Ovary (tissue), 3 donors: ENCODE measurements at regions not wholly inside any gene's neighbourhood (a gene's known extent, or its start where the extent isn't known, plus 50 kb on each side); places are given as distances from the start of the nearest gene placed in this dataset.

Experiments
- POLR2A ChIP-seq: fragments of 450-650 bp; IDR thresholded peaks from one replicate; pipeline ENCODE4 v1.6.1; 2017; ENCODE audit warnings: antibody characterized with exemption, mild to moderate bottlenecking, moderate library complexity
- TF ChIP-seq, protein P1 (sequence below), 3 donors: fragments of 450-650 bp in 2 of 3; fragments of 200-600 bp in 1 of 3; IDR thresholded peaks; one replicate each; pipeline versions ENCODE4 v1.5.1 to v1.8.0; 2016 to 2022; ENCODE audit warnings: antibody characterized with exemption in 3 of 3, mild to moderate bottlenecking in 1 of 3
- donor health status: DM: no; HTN: no; CAD: no.

DNA sequence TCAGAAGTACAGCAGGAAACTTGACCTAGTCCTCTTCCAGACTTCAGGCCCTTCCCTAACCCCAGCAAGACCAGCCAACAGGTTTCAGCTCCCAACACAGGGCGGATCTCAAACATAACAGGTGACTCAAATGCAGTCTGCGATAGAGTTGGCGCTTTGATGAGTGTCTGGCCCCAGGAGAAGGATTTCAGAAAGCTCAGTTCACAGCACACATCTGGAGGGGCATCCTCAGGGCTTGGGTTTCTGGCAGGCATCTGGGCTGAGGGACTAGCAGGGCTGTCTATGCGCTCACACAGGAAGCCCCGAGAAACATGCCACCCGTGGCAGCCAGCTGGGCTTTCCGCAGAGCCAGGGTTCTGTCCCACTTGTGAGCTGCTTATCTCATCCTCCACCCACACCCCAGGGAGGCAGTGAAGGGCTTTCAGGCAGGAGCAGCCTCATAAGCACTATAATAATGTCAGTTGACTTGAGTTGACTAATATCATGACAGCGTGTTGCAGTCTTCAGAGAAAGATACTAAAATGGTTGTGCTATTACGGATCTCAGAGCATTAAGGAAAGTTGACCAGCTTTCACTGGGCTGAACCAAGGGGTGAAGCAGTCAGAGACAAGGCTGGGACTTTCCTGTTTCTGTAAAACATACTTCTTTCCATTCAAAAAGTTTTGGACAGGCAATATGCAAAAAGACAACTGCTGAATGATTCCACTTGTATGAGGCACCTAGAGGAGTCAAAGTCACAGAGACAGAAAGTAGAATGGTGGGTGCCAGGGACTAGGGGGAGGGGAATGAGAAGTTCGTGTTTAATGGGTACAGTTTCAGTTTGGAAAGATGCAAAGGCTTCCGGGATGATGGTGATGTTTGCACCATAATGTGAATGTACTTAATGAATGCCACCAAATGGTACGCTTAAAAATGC, 233.0 kb upstream of the IRF2BP2 start:
- TF ChIP-seq, protein P1, sequence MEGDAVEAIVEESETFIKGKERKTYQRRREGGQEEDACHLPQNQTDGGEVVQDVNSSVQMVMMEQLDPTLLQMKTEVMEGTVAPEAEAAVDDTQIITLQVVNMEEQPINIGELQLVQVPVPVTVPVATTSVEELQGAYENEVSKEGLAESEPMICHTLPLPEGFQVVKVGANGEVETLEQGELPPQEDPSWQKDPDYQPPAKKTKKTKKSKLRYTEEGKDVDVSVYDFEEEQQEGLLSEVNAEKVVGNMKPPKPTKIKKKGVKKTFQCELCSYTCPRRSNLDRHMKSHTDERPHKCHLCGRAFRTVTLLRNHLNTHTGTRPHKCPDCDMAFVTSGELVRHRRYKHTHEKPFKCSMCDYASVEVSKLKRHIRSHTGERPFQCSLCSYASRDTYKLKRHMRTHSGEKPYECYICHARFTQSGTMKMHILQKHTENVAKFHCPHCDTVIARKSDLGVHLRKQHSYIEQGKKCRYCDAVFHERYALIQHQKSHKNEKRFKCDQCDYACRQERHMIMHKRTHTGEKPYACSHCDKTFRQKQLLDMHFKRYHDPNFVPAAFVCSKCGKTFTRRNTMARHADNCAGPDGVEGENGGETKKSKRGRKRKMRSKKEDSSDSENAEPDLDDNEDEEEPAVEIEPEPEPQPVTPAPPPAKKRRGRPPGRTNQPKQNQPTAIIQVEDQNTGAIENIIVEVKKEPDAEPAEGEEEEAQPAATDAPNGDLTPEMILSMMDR (IDR thresholded peaks at IDR 0.05): no peak
- TF ChIP-seq POLR2A: no peak
